Activated CD4-positive, alpha-beta T cell treated with anti-CD3 and anti-CD28 coated beads for 36 hours (primary cell): ENCODE measurements at regions not wholly inside any gene's neighbourhood (a gene's known extent, or its start where the extent isn't known, plus 50 kb on each side); places are given as distances from the start of the nearest gene placed in this dataset.
A peak's percentile ranks its signal among the peaks of the same experiment; 100 is the strongest.

Source experiments
- ATAC-seq: fragments of 200-7000 bp; cut with Tn5 transposase; one replicate; pipeline ENCODE4 v1.10.0; 2021; ENCODE audit warnings: mild to moderate bottlenecking, moderate library complexity
- CTCF ChIA-PET: fragments of 350-600 bp; sonication (Branson Sonifier 250); formaldehyde crosslinking; loops from one replicate; lab custom pipeline; 2021; ENCODE audit warnings: antibody characterized with exemption; lab: Charles Lee
- POLR2A ChIA-PET: fragments of 350-600 bp; sonication (Branson Sonifier 250); formaldehyde crosslinking; loops from one replicate; lab custom pipeline; 2021; ENCODE audit warnings: antibody characterized with exemption, inconsistent platforms; lab: Charles Lee
- DNase-seq: peaks from one replicate; pipeline ENCODE4 v3.0.0-alpha.2; 2020
- H3K27ac Mint-ChIP-seq: one replicate; pipeline ENCODE4 v1.8.0; 2021; ENCODE audit warnings: mixed read lengths
- H3K27me3 Mint-ChIP-seq: one replicate; pipeline ENCODE4 v1.8.0; 2021; ENCODE audit warnings: mixed read lengths
- H3K36me3 Mint-ChIP-seq: one replicate; pipeline ENCODE4 v1.8.0; 2021; ENCODE audit warnings: low read depth, mixed read lengths
- H3K4me1 Mint-ChIP-seq: one replicate; pipeline ENCODE4 v1.8.0; 2021; ENCODE audit warnings: mixed read lengths
- H3K4me3 Mint-ChIP-seq: one replicate; pipeline ENCODE4 v1.8.0; 2021; ENCODE audit warnings: mild to moderate bottlenecking, moderate library complexity, mixed read lengths
- H3K9me3 Mint-ChIP-seq: one replicate; pipeline ENCODE4 v1.8.0; 2021; ENCODE audit warnings: low read depth, mixed read lengths
- intact Hi-C, 2 experiments: fragments of 100-400 bp; cut with DNase I in 1 of 2; cut with micrococcal nuclease in 1 of 2; formaldehyde crosslinking; loops; one replicate each; pipeline versions ENCODE4 v1.14.2 to v1.15.1; 2022 to 2024; cut with DNase I, micrococcal nuclease

DNA sequence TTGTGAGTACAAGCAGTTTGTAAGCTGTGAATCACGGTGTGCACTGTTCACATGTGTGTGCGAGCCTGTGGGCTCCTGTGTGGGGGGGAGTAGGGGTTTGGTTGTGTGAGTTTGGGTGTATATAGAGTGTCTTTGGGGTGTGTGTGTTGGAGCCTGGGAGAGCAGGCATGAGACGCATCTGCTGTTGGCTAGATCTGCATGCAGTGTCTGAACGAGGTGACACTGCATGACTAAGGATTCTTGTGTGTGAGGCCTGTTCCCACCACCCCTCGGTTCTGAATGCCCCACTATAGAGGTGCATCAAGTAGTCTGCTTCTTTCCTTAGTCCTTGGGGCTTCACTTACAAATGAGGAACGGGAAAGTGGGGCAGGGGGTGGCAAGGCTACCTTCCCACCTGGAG lies 68.4 kb downstream of the MAGEF1 start:
- ChIA-PET CTCF (no interaction called here), POLR2A (no interaction called here)
- no peaks in the 10 kb centered on the region for H3K9me3 Mint-ChIP-seq
- H3K27ac Mint-ChIP-seq = no peak overlapping the region
- DNase-seq (no peak), ATAC-seq (no peak)
- no peaks in the 10 kb centered on the region for H3K4me1 Mint-ChIP-seq
- no peak overlapping the region for H3K4me3 Mint-ChIP-seq
- intact Hi-C loops = no loop called here
- no peaks in the 10 kb centered on the region for H3K36me3 Mint-ChIP-seq
- no peaks in the 10 kb centered on the region for H3K27me3 Mint-ChIP-seq

DNA sequence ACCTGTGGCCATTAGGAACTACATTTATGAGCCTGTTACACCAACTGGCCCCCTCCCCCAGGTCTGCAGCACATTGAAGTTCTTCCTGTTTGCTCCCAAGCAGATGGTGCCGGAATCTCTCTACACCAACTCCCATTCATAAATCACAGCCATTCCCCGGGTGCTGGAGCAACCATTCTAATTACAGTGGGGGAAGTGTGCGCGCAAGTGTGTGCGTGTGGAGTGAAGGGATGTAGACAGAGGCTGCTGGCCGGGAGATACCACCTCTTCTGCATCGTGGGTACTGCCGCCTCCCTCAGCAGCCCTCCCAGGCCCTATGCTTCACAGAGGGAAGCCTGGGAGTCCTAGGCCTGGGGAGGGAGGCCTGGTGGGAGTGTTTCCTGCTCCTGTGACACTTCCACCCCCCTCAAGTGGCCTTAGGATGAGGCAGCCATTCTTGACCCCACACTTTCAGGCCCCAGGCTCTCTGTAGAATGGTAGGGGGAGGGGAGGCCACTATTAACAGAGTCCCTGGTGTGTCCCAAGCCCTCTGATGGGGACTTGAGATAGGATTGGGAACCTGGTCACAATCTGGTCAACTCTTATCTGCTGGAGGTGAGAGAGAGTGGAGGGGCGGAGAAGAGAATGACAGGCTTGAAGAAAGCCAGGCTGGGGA lies 69.1 kb downstream of the MAGEF1 start:
- intact Hi-C loops = no loop called here
- Mint-ChIP-seq H3K27me3 (no peaks in the 10 kb centered on the region), H3K36me3 (no peaks in the 10 kb centered on the region), H3K27ac (no peak overlapping the region), H3K4me3 (no peak overlapping the region), H3K9me3 (no peaks in the 10 kb centered on the region), H3K4me1 (no peaks in the 10 kb centered on the region)
- no peak for ATAC-seq
- ChIA-PET CTCF (interaction anchor here (1.1 kb wide), 1 partner anchor 23 kb away, joined by 3 read pairs; no protein-coding TSS in a partner anchor), POLR2A (no interaction called here)
- DNase-seq = no peak

DNA sequence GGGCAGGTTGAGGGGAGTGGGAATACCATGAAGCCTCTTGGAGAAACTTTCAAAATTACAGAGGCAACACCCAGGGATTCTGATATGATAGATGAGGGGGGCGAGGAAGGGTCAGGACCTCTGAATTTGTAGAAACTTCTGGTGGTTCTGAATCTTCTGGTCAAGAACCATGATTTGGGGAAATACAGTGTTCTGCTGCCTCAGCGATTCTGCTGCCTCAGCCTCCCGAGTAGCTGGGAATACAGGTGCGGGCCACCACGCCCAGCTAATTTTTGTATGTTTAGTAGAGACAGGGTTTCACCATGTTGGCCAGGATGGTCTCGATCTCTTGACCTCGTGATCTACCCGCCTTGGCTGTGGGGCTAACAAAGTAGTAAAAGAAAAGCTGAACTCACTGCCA lies 70.4 kb downstream of the MAGEF1 start:
- Mint-ChIP-seq H3K4me3 (no peak overlapping the region), H3K27ac (no peak overlapping the region), H3K4me1 (no peaks in the 10 kb centered on the region), H3K27me3 (no peaks in the 10 kb centered on the region), H3K9me3 (no peaks in the 10 kb centered on the region), H3K36me3 (no peaks in the 10 kb centered on the region)
- ATAC-seq (no peak), DNase-seq (no peak)
- ChIA-PET CTCF (interaction anchor here (1.1 kb wide), 1 partner anchor 21 kb away, joined by 3 read pairs; no protein-coding TSS in a partner anchor), POLR2A (no interaction called here)
- intact Hi-C loops = no loop called here

DNA sequence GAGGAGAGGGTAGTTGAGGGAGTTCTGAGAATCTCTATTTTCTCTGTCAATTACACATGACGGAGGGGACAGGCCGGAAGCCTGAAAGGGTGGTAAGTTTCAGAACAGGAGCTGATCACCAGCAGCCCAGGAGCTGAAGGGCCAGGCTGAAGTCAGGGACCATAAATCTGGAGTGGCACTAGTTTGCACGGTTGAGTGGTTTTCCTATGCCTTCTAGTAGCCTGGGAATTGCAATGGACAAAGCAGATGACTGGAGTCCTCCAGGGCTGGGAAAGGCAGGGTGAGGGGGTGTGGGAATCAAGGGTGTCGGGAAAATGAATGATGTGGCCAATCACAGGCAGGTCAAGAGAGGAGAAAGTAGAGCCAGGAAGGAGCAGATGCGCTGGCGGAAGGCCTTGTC lies 72.5 kb downstream of the MAGEF1 start:
- Mint-ChIP-seq H3K27me3 (peaks cover 3% of the 10 kb centered on the region), H3K27ac (no peak overlapping the region), H3K36me3 (no peaks in the 10 kb centered on the region), H3K4me1 (peaks cover 4% of the 10 kb centered on the region), H3K4me3 (no peak overlapping the region), H3K9me3 (no peaks in the 10 kb centered on the region)
- intact Hi-C loops = no loop called here
- DNase-seq (no peak), ATAC-seq (no peak)
- ChIA-PET CTCF (interaction anchor here (0.6 to 0.7 kb wide), 2 partner anchors 11 to 26 kb away, joined by 3 to 6 read pairs; no protein-coding TSS in a partner anchor), POLR2A (no interaction called here)

DNA sequence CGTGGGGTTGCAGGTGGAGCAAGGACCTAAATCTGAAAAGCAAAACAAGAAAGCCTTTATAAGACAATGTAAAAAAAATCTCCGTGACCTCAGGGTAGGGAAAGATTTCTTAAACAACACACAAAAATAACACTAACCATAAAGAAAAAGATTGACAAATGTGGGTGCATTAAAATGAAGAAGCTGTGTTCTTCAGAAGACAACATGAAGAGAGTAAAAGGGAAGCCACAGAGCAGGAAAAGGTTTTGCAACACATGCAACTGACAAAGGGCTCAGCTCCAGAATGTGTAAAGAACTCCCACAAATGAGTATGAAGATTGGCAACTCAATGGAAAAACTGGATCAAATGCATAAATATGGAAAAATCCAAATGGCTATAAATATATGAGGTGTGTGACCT lies 74.2 kb downstream of the MAGEF1 start:
- H3K27me3 Mint-ChIP-seq = peaks cover 3% of the 10 kb centered on the region
- no peak overlapping the region for H3K4me3 Mint-ChIP-seq
- DNase-seq (no peak), ATAC-seq (no peak)
- no peaks in the 10 kb centered on the region for H3K9me3 Mint-ChIP-seq
- CTCF ChIA-PET = interaction anchor here (0.5 to 1.2 kb wide), 4 partner anchors 18 to 539 kb away, joined by 3 read pairs; no protein-coding TSS in a partner anchor
- H3K4me1 Mint-ChIP-seq = peaks cover 4% of the 10 kb centered on the region
- intact Hi-C loops = loop anchor here (1.0 to 2.0 kb wide), 4 partner anchors 20 to 175 kb away; partner anchors contain the start of gene VPS8 (in 1 of the 2)
- POLR2A ChIA-PET = no interaction called here
- H3K36me3 Mint-ChIP-seq = no peaks in the 10 kb centered on the region
- H3K27ac Mint-ChIP-seq = no peak overlapping the region

DNA sequence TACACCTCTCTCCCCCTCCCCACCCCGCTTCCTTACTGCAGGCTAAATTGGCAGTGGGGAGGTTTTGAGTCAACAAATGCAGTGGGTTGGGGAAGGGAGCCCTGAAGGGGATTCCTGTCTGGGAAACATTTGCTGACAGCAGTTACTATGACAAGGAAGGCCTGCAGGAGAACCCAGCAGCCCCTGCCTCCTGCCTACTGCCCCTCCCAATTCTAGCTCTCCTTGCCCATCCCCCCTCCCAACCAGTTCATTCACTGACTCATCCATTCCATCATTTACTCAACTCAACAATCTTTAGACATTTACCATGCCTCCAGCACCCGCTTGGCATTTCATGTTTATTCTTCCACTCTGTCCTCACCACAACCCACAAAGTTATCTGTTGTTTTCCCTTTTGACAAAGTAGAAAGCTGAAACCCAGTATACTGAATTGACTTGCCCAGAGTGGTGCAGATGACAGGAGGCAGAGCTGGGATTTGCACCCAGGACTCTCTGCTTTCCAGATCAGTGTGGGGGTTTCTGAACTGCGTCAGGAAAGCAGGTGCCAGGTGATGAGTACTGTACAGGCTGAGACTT lies 75.0 kb downstream of the MAGEF1 start:
- CTCF ChIA-PET = interaction anchor here (0.7 to 1.2 kb wide), 2 partner anchors 76 to 82 kb away, joined by 3 to 5 read pairs; no protein-coding TSS in a partner anchor
- ATAC-seq = peak; percentile 90
- Mint-ChIP-seq H3K27ac (no peak overlapping the region), H3K36me3 (no peaks in the 10 kb centered on the region), H3K4me3 (no peak overlapping the region), H3K4me1 (peaks cover 4% of the 10 kb centered on the region), H3K27me3 (peaks cover 3% of the 10 kb centered on the region), H3K9me3 (no peaks in the 10 kb centered on the region)
- DNase-seq = peak; percentile 80
- intact Hi-C loops = loop anchor here (1.0 to 2.0 kb wide), 4 partner anchors 20 to 176 kb away; partner anchors contain the start of gene VPS8 (in 1 of the 2)
- POLR2A ChIA-PET = interaction anchor here (0.7 to 1.2 kb wide), 2 partner anchors 73 to 175 kb away, joined by 3 to 4 read pairs; partner anchors contain the start of gene VPS8

DNA sequence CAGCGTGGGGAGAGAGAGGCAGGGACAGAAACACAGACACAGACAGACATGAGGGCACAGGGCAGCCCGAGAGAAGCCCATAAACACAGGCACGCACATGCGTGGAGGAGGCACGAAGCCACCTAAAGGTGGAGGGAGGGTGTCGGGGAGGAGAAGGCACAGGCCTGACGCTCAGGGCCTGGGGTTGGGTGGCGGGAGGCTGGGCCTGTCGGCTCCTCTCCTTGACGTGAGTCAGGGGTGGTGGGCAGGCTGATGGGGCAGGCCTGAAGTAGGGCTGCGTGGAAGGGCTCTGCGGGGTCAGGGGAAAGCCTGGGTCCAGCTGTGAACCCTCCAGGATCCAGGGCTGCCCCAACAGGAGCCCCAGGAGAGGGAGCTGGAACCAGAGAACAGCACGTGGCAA lies 74.2 kb downstream of the EPHB3 start:
- POLR2A ChIA-PET = interaction anchor here (0.6 kb wide), 1 partner anchor 116 kb away, joined by 3 read pairs; no protein-coding TSS in a partner anchor
- ATAC-seq = no peak
- no peak overlapping the region for H3K4me3 Mint-ChIP-seq
- intact Hi-C loops = loop anchor here in 1 of 2 experiments (2.0 kb wide), 1 partner anchor 177 kb away; the partner anchor contains the start of gene VPS8
- H3K27ac Mint-ChIP-seq = peak overlapping the region; percentile 35
- CTCF ChIA-PET = interaction anchor here (0.5 to 1.2 kb wide), 2 partner anchors 27 to 75 kb away, joined by 4 to 5 read pairs; no protein-coding TSS in a partner anchor
- H3K36me3 Mint-ChIP-seq = no peaks in the 10 kb centered on the region
- DNase-seq = no peak
- peaks cover 3% of the 10 kb centered on the region for H3K27me3 Mint-ChIP-seq
- no peaks in the 10 kb centered on the region for H3K9me3 Mint-ChIP-seq
- H3K4me1 Mint-ChIP-seq = peaks cover 4% of the 10 kb centered on the region

DNA sequence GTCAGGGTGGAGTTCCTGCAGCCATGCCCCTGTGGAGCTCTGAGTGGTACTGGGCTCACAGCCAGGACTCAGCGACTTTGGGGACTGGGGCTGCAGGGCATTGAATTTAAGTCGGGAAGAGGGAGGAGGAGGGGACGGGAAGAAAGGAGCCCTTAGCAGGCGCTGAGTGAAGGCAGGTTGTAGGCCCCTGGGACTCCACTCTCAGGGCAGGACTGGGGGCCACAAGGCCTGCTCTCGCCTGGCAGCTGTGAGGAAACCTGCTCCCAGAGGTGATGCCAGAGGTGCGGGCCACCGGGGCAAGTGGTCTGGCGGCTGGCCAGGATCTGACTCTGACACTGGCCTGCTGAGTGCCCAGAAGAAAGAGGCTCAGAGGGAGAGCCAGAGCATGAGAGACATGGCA lies 73.5 kb downstream of the EPHB3 start:
- Mint-ChIP-seq H3K9me3 (no peaks in the 10 kb centered on the region), H3K4me1 (peaks cover 4% of the 10 kb centered on the region), H3K27me3 (peaks cover 3% of the 10 kb centered on the region), H3K4me3 (no peak overlapping the region), H3K27ac (peak overlapping the region; percentile 35), H3K36me3 (no peaks in the 10 kb centered on the region)
- ChIA-PET POLR2A (no interaction called here), CTCF (interaction anchor here (1.2 kb wide), 1 partner anchor 74 kb away, joined by 12 read pairs; the partner anchor contains the start of gene EPHB3)
- no peak for DNase-seq
- intact Hi-C loops = no loop called here
- ATAC-seq = no peak

DNA sequence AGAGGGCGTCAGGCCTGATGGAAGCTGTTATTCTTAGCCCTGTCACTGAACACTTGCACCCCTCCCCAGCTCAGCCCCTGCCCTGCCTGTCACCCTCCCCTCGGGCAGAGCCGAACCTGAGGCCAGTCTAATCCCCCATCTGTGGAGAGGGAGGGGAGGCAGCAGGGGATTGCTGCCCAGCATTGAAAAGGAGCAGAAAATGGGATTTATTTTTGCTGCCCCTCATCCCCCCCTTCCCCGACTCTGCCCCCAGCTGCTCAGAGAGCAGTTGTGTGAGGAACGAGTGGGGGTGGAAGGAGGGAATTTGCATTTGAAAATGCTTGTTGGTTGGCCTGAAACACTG lies 71.6 kb downstream of the EPHB3 start:
- Mint-ChIP-seq H3K9me3 (no peaks in the 10 kb centered on the region), H3K4me1 (peaks cover 4% of the 10 kb centered on the region), H3K27me3 (peaks cover 3% of the 10 kb centered on the region), H3K4me3 (no peak overlapping the region), H3K36me3 (no peaks in the 10 kb centered on the region), H3K27ac (no peak overlapping the region)
- ChIA-PET CTCF (no interaction called here), POLR2A (no interaction called here)
- ATAC-seq (no peak), DNase-seq (no peak)
- intact Hi-C loops = no loop called here

DNA sequence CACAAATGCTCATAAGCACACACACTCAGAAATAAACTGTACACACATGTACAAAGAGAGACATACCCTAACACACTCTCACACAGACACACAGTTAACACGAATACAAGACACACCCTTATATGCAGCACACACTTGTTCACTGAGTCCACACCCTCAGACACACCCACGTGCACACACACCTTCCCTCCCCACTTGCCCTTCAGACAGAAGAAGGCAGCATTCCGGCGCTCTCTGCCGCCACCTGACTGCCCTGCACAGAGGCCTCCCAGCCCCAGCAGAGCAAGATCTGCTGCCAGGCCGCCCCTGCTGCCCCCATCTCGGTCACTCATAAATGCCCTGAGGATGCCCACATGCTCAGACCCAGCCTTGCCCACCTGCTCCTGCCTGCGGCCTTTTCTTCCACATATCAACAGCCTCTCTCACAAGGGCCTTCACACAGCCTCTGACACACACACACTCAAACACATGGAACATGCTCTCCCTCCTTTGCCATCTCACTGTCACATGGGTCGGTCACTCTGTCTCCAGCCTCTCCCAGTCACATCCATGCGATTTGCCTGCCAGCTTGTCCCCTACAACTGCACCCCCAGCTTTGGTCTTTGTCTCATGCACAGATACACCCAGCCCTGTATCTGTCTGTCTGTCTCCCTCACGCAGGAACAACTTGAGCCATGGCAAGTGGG lies 71.1 kb downstream of the EPHB3 start:
- no peak for DNase-seq
- ATAC-seq = no peak
- ChIA-PET POLR2A (no interaction called here), CTCF (no interaction called here)
- Mint-ChIP-seq H3K27ac (no peak overlapping the region), H3K9me3 (no peaks in the 10 kb centered on the region), H3K4me3 (no peak overlapping the region), H3K36me3 (no peaks in the 10 kb centered on the region), H3K27me3 (peaks cover 3% of the 10 kb centered on the region), H3K4me1 (peaks cover 4% of the 10 kb centered on the region)
- intact Hi-C loops = no loop called here
